ENCODE measurements at regions not wholly inside any gene's neighbourhood (a gene's known extent, or its start where the extent isn't known, plus 50 kb on each side); places are given as distances from the start of the nearest gene placed in this dataset.

DNA sequence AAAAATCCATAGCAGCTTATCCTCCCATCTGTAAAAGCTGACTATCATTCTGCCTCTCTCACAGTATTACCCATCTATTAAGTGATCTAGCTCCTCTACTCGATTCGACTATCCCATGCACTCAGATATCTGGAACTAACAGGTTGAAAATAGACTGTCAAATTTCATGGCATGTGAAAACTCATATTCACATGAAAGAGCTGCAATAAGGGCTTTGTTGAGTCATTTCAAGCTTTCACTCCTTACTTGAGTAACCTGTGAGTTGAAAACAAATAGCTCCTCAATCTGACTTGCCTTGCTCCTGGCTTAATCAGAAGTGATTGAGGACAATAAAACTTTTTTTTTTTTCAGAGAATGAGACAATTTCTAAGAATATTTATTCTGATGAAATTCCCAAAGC lies 192.4 kb upstream of the ERBB4 start:
- Mint-ChIP-seq H3K4me1 (no peaks in the 10 kb centered on the region), H3K27ac (no peak overlapping the region), H3K9me3 (peaks cover 0 to 2% (median 0%) of the 10 kb centered on the region in 7 donors), H3K27me3 (ENCODE audit: low read depth in 3 of 3) (no peaks in the 10 kb centered on the region), H3K4me3 (no peak overlapping the region), H3K36me3 (no peaks in the 10 kb centered on the region)
- no CpG with 5 or more reads among the region's 2 CpGs for WGBS (ENCODE audit: insufficient coverage)
- Histone ChIP-seq H3K4me2 (replicated peaks; ENCODE audit: extremely low read depth, low read length, poor library complexity, severe bottlenecking) (no peak overlapping the region), H3K9me3 (replicated peaks in 1 of 2; ENCODE audit: control insufficient read depth in 1 of 2, insufficient read depth in 1 of 2, low read length in 2 of 2) (no peaks in the 10 kb centered on the region), H3K79me2 (ENCODE audit: insufficient read depth, low read length) (no peaks in the 10 kb centered on the region), H3K27ac (ENCODE audit: low read depth in 1 of 2, low read length in 2 of 2) (no peak overlapping the region), H3K36me3 (replicated peaks in 1 of 2; ENCODE audit: control insufficient read depth in 1 of 2, insufficient read depth in 2 of 2, low read length in 2 of 2) (no peaks in the 10 kb centered on the region), H2AFZ (ENCODE audit: insufficient read depth, low read depth, low read length, poor library complexity, severe bottlenecking) (no peak overlapping the region), H3K9ac (ENCODE audit: insufficient read depth, low read length, poor library complexity, severe bottlenecking) (no peak overlapping the region), H3K4me1 (ENCODE audit: control insufficient read depth in 1 of 2, insufficient read depth in 2 of 2, low read length in 2 of 2) (no peaks in the 10 kb centered on the region), H3K4me3 (replicated peaks in 1 of 3; ENCODE audit: low read depth in 2 of 3, low read length in 3 of 3) (no peak overlapping the region), H3K27me3 (ENCODE audit: control insufficient read depth in 2 of 2, insufficient read depth in 2 of 2, low read length in 2 of 2) (no peaks in the 10 kb centered on the region), H4K20me1 (ENCODE audit: insufficient read depth, low read length) (no peaks in the 10 kb centered on the region)
- intact Hi-C loops (cut with micrococcal nuclease), result no loop called here
- DNase-seq, result no peak
- TF ChIP-seq, protein P1, sequence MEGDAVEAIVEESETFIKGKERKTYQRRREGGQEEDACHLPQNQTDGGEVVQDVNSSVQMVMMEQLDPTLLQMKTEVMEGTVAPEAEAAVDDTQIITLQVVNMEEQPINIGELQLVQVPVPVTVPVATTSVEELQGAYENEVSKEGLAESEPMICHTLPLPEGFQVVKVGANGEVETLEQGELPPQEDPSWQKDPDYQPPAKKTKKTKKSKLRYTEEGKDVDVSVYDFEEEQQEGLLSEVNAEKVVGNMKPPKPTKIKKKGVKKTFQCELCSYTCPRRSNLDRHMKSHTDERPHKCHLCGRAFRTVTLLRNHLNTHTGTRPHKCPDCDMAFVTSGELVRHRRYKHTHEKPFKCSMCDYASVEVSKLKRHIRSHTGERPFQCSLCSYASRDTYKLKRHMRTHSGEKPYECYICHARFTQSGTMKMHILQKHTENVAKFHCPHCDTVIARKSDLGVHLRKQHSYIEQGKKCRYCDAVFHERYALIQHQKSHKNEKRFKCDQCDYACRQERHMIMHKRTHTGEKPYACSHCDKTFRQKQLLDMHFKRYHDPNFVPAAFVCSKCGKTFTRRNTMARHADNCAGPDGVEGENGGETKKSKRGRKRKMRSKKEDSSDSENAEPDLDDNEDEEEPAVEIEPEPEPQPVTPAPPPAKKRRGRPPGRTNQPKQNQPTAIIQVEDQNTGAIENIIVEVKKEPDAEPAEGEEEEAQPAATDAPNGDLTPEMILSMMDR (IDR thresholded peaks at IDR 0.05), result no peak

DNA sequence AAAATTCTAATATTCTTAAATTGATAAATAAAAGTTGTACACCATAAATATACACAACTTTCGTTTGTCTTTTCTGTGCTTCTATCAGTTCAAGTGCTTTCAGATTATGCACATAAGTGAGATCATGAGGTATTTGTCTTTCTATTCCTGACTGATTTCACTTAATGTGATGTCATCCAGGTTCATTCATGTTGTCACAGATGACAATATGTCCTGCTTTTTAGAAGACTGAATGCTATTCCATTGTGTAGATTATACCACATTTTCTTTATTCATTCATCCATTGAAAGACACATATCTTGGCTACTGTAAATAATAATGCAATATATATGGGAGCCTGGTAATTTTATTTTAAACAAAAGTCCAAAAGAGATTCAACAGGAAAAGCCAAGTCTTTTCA lies 190.1 kb upstream of the ERBB4 start:
- no peaks in the 10 kb centered on the region for H4K20me1 ChIP-seq (ENCODE audit: insufficient read depth, low read length)
- H3K27ac Mint-ChIP-seq, result no peak overlapping the region
- no peak overlapping the region for H2AFZ ChIP-seq (ENCODE audit: insufficient read depth, low read depth, low read length, poor library complexity, severe bottlenecking)
- no peak overlapping the region for H3K4me2 ChIP-seq (replicated peaks; ENCODE audit: extremely low read depth, low read length, poor library complexity, severe bottlenecking)
- no peaks in the 10 kb centered on the region for H3K27me3 Mint-ChIP-seq (ENCODE audit: low read depth in 3 of 3)
- H3K27me3 ChIP-seq (ENCODE audit: control insufficient read depth in 2 of 2, insufficient read depth in 2 of 2, low read length in 2 of 2), result no peaks in the 10 kb centered on the region
- no peak overlapping the region for H3K27ac ChIP-seq (ENCODE audit: low read depth in 1 of 2, low read length in 2 of 2)
- H3K36me3 ChIP-seq (replicated peaks in 1 of 2; ENCODE audit: control insufficient read depth in 1 of 2, insufficient read depth in 2 of 2, low read length in 2 of 2), result no peaks in the 10 kb centered on the region
- H3K4me3 ChIP-seq (replicated peaks in 1 of 3; ENCODE audit: low read depth in 2 of 3, low read length in 3 of 3), result no peak overlapping the region
- H3K4me1 ChIP-seq (ENCODE audit: control insufficient read depth in 1 of 2, insufficient read depth in 2 of 2, low read length in 2 of 2), result no peaks in the 10 kb centered on the region
- intact Hi-C loops (cut with micrococcal nuclease), result no loop called here
- no peaks in the 10 kb centered on the region for H3K36me3 Mint-ChIP-seq
- DNase-seq, result no peak
- no peaks in the 10 kb centered on the region for H3K4me1 Mint-ChIP-seq
- no peak overlapping the region for H3K4me3 Mint-ChIP-seq
- H3K79me2 ChIP-seq (ENCODE audit: insufficient read depth, low read length), result no peaks in the 10 kb centered on the region
- no peak overlapping the region for H3K9ac ChIP-seq (ENCODE audit: insufficient read depth, low read length, poor library complexity, severe bottlenecking)
- peaks cover 0 to 5% (median 0%) of the 10 kb centered on the region in 7 donors for H3K9me3 Mint-ChIP-seq
- no peaks in the 10 kb centered on the region for H3K9me3 ChIP-seq (replicated peaks in 1 of 2; ENCODE audit: control insufficient read depth in 1 of 2, insufficient read depth in 1 of 2, low read length in 2 of 2)
- WGBS (ENCODE audit: insufficient coverage), result no CpG with 5 or more reads among the region's 1 CpG
- TF ChIP-seq, protein P1 (IDR thresholded peaks at IDR 0.05), result no peak
